D721Med (cell line): ENCODE measurements at regions not wholly inside any gene's neighbourhood (a gene's known extent, or its start where the extent isn't known, plus 50 kb on each side); places are given as distances from the start of the nearest gene placed in this dataset.

Source experiments
- DNase-seq: peaks from one replicate; pipeline ENCODE4 v3.0.0; 2011; ENCODE audit warnings: low spot score; ENCODE audit not compliant: insufficient read length
- FAIRE-seq: peaks from 2 replicates; lab custom pipeline; 2011; peaks lifted over from hg19 to GRCh38; lab: Jason Lieb, UNC
- TF ChIP-seq, protein P1 (sequence below): IDR thresholded peaks from 2 replicates; pipeline ENCODE4 v1.5.1; 2012; ENCODE audit warnings: mild to moderate bottlenecking, control low read depth; ENCODE audit not compliant: insufficient read depth; ENCODE audit errors: missing control alignments

DNA sequence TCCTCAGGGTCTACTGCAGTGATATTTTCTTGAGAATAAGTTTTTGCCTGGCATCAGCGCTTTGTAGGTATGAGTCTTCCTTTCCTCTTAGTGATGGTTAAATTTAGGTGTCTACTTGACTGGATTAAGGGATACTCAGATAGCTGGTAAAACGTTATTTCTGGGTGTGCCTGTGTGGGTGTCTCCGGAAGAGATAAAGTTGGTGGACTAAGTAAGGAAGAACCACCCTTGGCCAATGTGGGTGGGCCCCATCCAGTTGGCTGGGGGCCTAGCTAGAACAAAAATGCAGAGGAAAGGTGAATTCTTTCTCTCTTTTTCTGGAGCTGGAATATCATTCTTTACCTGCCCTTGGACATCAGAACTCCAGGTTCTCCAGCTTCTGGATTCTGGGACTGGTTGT is 138.8 kb downstream of the ADCYAP1R1 start:
- no peak for DNase-seq
- no peak for FAIRE-seq

DNA sequence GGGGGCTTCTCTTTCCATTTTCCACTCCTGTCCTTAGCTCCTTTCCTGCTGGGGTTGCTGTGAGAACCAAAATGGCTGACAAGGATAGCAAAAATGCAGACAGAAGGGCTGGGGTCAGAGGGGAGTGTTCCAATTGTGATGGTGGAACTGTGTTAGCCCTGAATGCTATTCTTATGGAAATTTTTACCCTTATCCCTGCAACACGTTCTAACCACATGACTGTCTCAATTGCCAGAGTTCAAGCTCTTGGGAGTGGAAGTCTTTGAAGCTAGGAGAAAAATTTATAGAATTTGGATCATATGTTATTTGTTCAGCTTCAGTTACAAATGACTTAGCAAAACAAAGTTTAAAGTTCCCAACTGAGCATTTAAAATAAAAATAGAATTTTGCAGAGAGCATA is 134.1 kb downstream of the ADCYAP1R1 start:
- FAIRE-seq (no peak), DNase-seq (no peak)
- TF ChIP-seq, protein P1, sequence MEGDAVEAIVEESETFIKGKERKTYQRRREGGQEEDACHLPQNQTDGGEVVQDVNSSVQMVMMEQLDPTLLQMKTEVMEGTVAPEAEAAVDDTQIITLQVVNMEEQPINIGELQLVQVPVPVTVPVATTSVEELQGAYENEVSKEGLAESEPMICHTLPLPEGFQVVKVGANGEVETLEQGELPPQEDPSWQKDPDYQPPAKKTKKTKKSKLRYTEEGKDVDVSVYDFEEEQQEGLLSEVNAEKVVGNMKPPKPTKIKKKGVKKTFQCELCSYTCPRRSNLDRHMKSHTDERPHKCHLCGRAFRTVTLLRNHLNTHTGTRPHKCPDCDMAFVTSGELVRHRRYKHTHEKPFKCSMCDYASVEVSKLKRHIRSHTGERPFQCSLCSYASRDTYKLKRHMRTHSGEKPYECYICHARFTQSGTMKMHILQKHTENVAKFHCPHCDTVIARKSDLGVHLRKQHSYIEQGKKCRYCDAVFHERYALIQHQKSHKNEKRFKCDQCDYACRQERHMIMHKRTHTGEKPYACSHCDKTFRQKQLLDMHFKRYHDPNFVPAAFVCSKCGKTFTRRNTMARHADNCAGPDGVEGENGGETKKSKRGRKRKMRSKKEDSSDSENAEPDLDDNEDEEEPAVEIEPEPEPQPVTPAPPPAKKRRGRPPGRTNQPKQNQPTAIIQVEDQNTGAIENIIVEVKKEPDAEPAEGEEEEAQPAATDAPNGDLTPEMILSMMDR = no peak

More for the DNA sequence above, 138.8 kb downstream of the ADCYAP1R1 start:
- TF ChIP-seq, protein P1 = no peak

DNA sequence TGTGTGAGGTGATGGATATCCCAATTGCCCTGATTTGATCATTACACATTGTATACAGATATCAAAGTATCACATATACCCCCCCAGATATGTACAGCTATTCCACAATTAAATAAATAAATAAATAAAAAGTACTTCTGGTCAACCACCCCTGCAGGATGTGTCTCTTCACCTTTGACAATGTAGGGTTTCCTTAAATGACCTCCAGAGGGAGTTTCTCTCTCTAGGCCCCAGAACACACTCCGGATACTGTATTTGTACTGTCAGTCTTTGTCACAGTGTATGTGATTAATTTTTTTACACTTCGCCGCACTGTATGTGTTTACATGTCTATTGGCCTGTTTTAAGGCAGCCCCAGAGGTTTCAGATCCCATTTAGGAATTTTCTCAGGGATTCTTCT is 123.6 kb downstream of the ADCYAP1R1 start:
- TF ChIP-seq, protein P1 = no peak
- DNase-seq (no peak), FAIRE-seq (no peak)

DNA sequence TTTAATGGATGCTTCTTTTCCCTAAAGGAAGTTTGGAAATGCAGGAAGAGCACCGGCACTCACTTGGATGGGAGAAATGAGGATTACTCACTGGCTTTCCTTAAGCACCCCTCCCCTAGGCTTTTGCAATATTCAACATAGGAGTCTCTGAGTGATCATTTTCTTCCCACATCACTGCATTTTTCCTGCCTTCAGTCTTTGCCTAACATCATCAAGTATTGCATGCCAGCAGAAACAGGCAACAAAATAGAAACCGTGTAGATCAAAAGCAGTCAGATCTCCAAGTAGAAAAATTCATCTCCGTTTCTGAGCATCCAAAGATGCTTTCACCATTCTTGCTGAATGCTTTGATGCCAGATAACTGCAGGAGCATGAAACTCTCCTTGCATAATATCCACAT is 119.9 kb downstream of the ADCYAP1R1 start:
- DNase-seq (no peak), FAIRE-seq (no peak)
- TF ChIP-seq, protein P1 = no peak

DNA sequence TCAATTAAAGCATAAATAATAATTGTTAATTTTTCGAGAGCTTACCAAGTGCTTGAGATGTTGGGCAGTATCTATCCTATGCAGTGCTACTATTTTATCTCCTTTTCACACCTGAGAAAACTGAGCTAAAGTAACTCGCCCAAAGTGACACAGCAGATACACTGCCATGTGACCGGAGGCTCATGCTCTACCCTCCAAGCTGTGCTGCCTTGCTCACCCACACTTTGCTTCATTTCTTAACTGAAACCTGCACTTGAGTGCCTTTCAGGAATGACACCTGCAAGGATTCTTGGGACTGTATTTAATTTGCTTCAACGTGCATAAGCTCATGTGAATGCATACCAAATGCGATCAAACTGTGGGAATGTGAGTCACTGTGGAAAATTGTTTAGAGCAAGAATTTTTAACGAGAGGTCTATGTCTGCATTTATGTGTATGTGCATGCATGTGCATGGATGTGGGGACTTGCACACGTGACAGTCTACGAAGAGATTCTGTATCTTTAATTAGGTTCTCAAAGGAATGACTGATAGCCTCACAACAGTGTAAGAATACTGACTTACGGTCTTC is 119.2 kb downstream of the ADCYAP1R1 start:
- no peak for DNase-seq
- FAIRE-seq = no peak
- TF ChIP-seq, protein P1 = no peak
